Ishikawa (cell line): ENCODE measurements at regions not wholly inside any gene's neighbourhood (a gene's known extent, or its start where the extent isn't known, plus 50 kb on each side); places are given as distances from the start of the nearest gene placed in this dataset.

Source experiments
- CEBPB ChIP-seq: IDR thresholded peaks from 2 replicates; pipeline ENCODE4 v1.6.1; 2012
- CREB1 ChIP-seq: IDR thresholded peaks from 2 replicates; pipeline ENCODE4 v1.6.1; 2012; ENCODE audit warnings: low read depth
- EGR1 ChIP-seq: IDR thresholded peaks from 2 replicates; pipeline ENCODE4 v1.6.1; 2012
- EP300 ChIP-seq: IDR thresholded peaks from 2 replicates; pipeline ENCODE4 v1.6.1; 2012; ENCODE audit warnings: borderline replicate concordance
- TF ChIP-seq, protein P1 (sequence below): IDR thresholded peaks from 2 replicates; pipeline ENCODE4 v1.6.1; 2012

DNA sequence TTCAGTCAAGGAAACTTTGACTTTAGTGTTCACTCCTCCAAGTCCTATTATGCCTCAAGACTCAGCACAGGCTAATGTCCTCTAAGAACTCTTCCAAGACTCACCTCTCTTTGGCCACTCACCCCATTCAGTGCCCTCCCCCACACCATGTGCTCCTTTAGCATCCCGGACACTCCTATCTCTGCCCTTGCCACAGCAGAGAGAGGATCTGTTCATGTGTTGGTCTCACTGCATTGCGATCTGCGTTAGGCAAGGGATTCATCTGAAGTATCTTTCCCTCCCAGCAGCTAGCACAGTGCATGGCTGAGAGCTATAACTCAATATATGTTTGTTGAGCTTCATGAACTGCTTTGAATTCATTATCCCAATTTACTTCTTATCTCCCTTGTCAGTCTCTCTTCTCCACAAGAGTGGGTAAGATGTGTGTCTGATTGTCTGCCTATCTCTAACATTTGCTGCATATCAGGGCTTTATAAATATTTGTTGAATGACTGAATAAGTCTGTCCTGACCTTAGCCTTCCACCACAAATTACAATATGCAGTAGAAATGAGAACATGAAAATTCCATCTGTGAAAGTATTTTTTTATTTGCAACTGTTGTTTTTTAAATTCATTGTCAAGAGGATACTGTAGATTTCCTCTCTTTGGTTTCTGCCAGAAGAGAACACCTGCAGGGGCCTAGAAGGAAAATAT, 179.9 kb upstream of the NCKAP5 start:
- TF ChIP-seq CREB1 (no peak), EGR1 (no peak), EP300 (no peak), CEBPB (no peak)
- TF ChIP-seq, protein P1, sequence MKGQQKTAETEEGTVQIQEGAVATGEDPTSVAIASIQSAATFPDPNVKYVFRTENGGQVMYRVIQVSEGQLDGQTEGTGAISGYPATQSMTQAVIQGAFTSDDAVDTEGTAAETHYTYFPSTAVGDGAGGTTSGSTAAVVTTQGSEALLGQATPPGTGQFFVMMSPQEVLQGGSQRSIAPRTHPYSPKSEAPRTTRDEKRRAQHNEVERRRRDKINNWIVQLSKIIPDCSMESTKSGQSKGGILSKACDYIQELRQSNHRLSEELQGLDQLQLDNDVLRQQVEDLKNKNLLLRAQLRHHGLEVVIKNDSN: no peak
